Mesenchymal stem cell (in vitro differentiated cells and primary cell): ENCODE measurements at regions not wholly inside any gene's neighbourhood (a gene's known extent, or its start where the extent isn't known, plus 50 kb on each side); places are given as distances from the start of the nearest gene placed in this dataset.

Source experiments
- DNase-seq: peaks from one replicate; pipeline ENCODE4 v3.0.0-alpha.2; 2013
- H2AFZ ChIP-seq: one replicate; pipeline ENCODE4 v1.6.1; 2013; ENCODE audit warnings: low read depth, mild to moderate bottlenecking, control low read depth, inconsistent platforms, low read length, moderate library complexity
- H2AK5ac ChIP-seq: 2 replicates; pipeline ENCODE4 v1.6.1; 2013; ENCODE audit warnings: low read length, moderate library complexity, mild to moderate bottlenecking, inconsistent platforms; ENCODE audit not compliant: severe bottlenecking
- H2BK120ac ChIP-seq: one replicate; pipeline ENCODE4 v1.6.1; 2013; ENCODE audit warnings: low read depth, mild to moderate bottlenecking, inconsistent platforms, low read length, moderate library complexity
- H2BK12ac ChIP-seq, 2 experiments: one replicate each; pipeline ENCODE4 v1.6.1; 2013; ENCODE audit warnings: inconsistent platforms in 2 of 2, low read length in 2 of 2, mild to moderate bottlenecking in 2 of 2, moderate library complexity in 2 of 2, control low read depth in 1 of 2
- H2BK15ac ChIP-seq: one replicate; pipeline ENCODE4 v1.6.1; 2013; ENCODE audit warnings: mild to moderate bottlenecking, low read depth, inconsistent platforms; ENCODE audit not compliant: poor library complexity, severe bottlenecking
- H2BK5ac ChIP-seq: 2 replicates; pipeline ENCODE4 v1.6.1; 2013; ENCODE audit warnings: low read depth, mild to moderate bottlenecking, low read length, control low read depth, inconsistent platforms; ENCODE audit not compliant: poor library complexity, severe bottlenecking
- H3K14ac ChIP-seq, 2 experiments: one replicate each; pipeline ENCODE4 v1.6.1; 2013; ENCODE audit warnings: inconsistent platforms in 2 of 2, low read length in 2 of 2, control low read depth in 1 of 2, mild to moderate bottlenecking in 1 of 2, moderate library complexity in 1 of 2
- H3K18ac ChIP-seq, 2 experiments: one replicate each; pipeline ENCODE4 v1.6.1; 2013; ENCODE audit warnings: inconsistent platforms in 2 of 2, low read length in 2 of 2, control low read depth in 1 of 2, low read depth in 1 of 2, mild to moderate bottlenecking in 1 of 2
- H3K23ac ChIP-seq, 2 experiments: one replicate each; pipeline ENCODE4 v1.6.1; 2013; ENCODE audit warnings: inconsistent platforms in 2 of 2, low read length in 2 of 2, mild to moderate bottlenecking in 2 of 2, moderate library complexity in 2 of 2, control low read depth in 1 of 2
- H3K27ac ChIP-seq: 2 replicates; pipeline ENCODE4 v1.5.1; 2013; ENCODE audit warnings: mild to moderate bottlenecking, moderate library complexity, low read length, control low read depth, inconsistent platforms; ENCODE audit not compliant: poor library complexity, severe bottlenecking
- H3K27me3 ChIP-seq, 2 experiments: 2 replicates each; pipeline versions ENCODE4 v1.6.1 to v1.7.0; 2013; ENCODE audit warnings: low read length in 2 of 2, mild to moderate bottlenecking in 2 of 2, moderate library complexity in 2 of 2, control low read depth in 1 of 2, inconsistent platforms in 1 of 2; ENCODE audit not compliant: control insufficient read depth in 1 of 2, insufficient read depth in 1 of 2
- H3K36me3 ChIP-seq, 2 experiments: 2 replicates each; pipeline versions ENCODE4 v1.6.1 to v1.7.0; 2013; ENCODE audit warnings: low read length in 2 of 2, control low read depth in 1 of 2, inconsistent platforms in 1 of 2, low read depth in 1 of 2, mild to moderate bottlenecking in 1 of 2; ENCODE audit not compliant: insufficient read depth in 2 of 2, control insufficient read depth in 1 of 2
- H3K4ac ChIP-seq, 2 experiments: one replicate each; pipeline ENCODE4 v1.6.1; 2013; ENCODE audit warnings: inconsistent platforms in 2 of 2, low read length in 2 of 2, mild to moderate bottlenecking in 2 of 2, moderate library complexity in 2 of 2, control low read depth in 1 of 2, low read depth in 1 of 2
- H3K4me1 ChIP-seq: 2 replicates; pipeline ENCODE4 v1.6.1; 2013; ENCODE audit warnings: low read depth, low read length, control low read depth; ENCODE audit not compliant: control insufficient read depth, insufficient read depth
- H3K4me2 ChIP-seq: 2 replicates; pipeline ENCODE4 v1.6.1; 2013; ENCODE audit warnings: low read length, mild to moderate bottlenecking, inconsistent platforms; ENCODE audit not compliant: poor library complexity, severe bottlenecking
- H3K4me3 ChIP-seq, 2 experiments: 2 replicates each; pipeline versions ENCODE4 v1.5.1 to v1.7.0; 2013; ENCODE audit warnings: low read length in 2 of 2, mild to moderate bottlenecking in 2 of 2, control low read depth in 1 of 2, low read depth in 1 of 2; ENCODE audit not compliant: insufficient read depth in 1 of 2
- H3K79me1 ChIP-seq: replicated peaks from 2 replicates; pipeline ENCODE4 v1.6.1; 2013; ENCODE audit warnings: mild to moderate bottlenecking, control low read depth, low read length, inconsistent platforms; ENCODE audit not compliant: poor library complexity, severe bottlenecking
- H3K9ac ChIP-seq: 2 replicates; pipeline ENCODE4 v1.7.0; 2013; ENCODE audit warnings: mild to moderate bottlenecking, low read length, moderate library complexity
- H3K9me3 ChIP-seq: 2 replicates; pipeline ENCODE4 v1.7.0; 2013; ENCODE audit warnings: mild to moderate bottlenecking, low read length; ENCODE audit not compliant: control insufficient read depth
- H4K8ac ChIP-seq: one replicate; pipeline ENCODE4 v1.6.1; 2013; ENCODE audit warnings: inconsistent platforms, mild to moderate bottlenecking, low read length, moderate library complexity
- H4K91ac ChIP-seq: one replicate; pipeline ENCODE4 v1.6.1; 2013; ENCODE audit warnings: mild to moderate bottlenecking, low read length, inconsistent platforms
- WGBS: methylation state at CpG from one replicate; pipeline ENCODE4 v1.1.7; 2013; ENCODE audit warnings: mixed read lengths; 5-methylcytosine and 5-hydroxymethylcytosine counted together

- H3K23ac ChIP-seq: no peak overlapping the region
- H3K36me3 ChIP-seq: no peaks in the 10 kb centered on the region
- no peak overlapping the region for H2AK5ac ChIP-seq
- no peak overlapping the region for H2BK120ac ChIP-seq
- H3K14ac ChIP-seq: no peak overlapping the region
- no peaks in the 10 kb centered on the region for H3K9me3 ChIP-seq
- no peak overlapping the region for H4K91ac ChIP-seq
- H2BK15ac ChIP-seq: no peak overlapping the region
- no peaks in the 10 kb centered on the region for H3K79me1 ChIP-seq
- H3K27me3 ChIP-seq: peaks cover 0 to 38% of the 10 kb centered on the region in 2 experiments
- H3K18ac ChIP-seq: no peak overlapping the region
- H2AFZ ChIP-seq: no peak overlapping the region
- H3K27ac ChIP-seq: no peak overlapping the region
- H3K9ac ChIP-seq: no peak overlapping the region
- H3K4me2 ChIP-seq: no peak overlapping the region
- 81% methylated on average over 9 of the region's 10 CpGs for WGBS
- H3K4me3 ChIP-seq: no peak overlapping the region
- H2BK5ac ChIP-seq: no peak overlapping the region
- H3K4me1 ChIP-seq: peaks cover 4% of the 10 kb centered on the region
- no peak for DNase-seq
- no peak overlapping the region for H2BK12ac ChIP-seq
- no peak overlapping the region for H4K8ac ChIP-seq
- H3K4ac ChIP-seq: no peak overlapping the region
Observed at GRCh38 chr19:28397306-28397705, 815.6 kb downstream of the UQCRFS1 start.

- Histone ChIP-seq H3K27ac (no peak overlapping the region), H2BK15ac (no peak overlapping the region), H3K23ac (no peak overlapping the region), H3K4ac (no peak overlapping the region), H2BK5ac (no peak overlapping the region), H3K36me3 (no peaks in the 10 kb centered on the region), H3K4me3 (no peak overlapping the region), H3K14ac (no peak overlapping the region), H4K91ac (no peak overlapping the region), H3K9me3 (no peaks in the 10 kb centered on the region), H2AK5ac (no peak overlapping the region), H2BK120ac (no peak overlapping the region), H2BK12ac (no peak overlapping the region), H4K8ac (no peak overlapping the region), H3K9ac (no peak overlapping the region), H3K4me1 (peaks cover 4% of the 10 kb centered on the region), H3K79me1 (no peaks in the 10 kb centered on the region), H3K4me2 (no peak overlapping the region), H3K27me3 (peaks cover 0 to 29% of the 10 kb centered on the region in 2 experiments), H3K18ac (no peak overlapping the region), H2AFZ (no peak overlapping the region)
- 76% methylated on average over 13 of the region's 13 CpGs for WGBS
- no peak for DNase-seq
Observed at GRCh38 chr19:28396287-28396831, 816.6 kb downstream of the UQCRFS1 start.

GRCh38 chr19:28394725-28395124 lies 818.2 kb downstream of the UQCRFS1 start:
- Histone ChIP-seq H3K4ac (no peak overlapping the region), H2BK12ac (no peak overlapping the region), H2BK5ac (no peak overlapping the region), H2AFZ (no peak overlapping the region), H3K4me2 (no peak overlapping the region), H3K79me1 (no peaks in the 10 kb centered on the region), H3K27me3 (peaks cover 0 to 22% of the 10 kb centered on the region in 2 experiments), H3K27ac (no peak overlapping the region), H3K14ac (no peak overlapping the region), H3K9ac (no peak overlapping the region), H3K9me3 (no peaks in the 10 kb centered on the region), H3K18ac (no peak overlapping the region), H3K36me3 (no peaks in the 10 kb centered on the region), H2AK5ac (no peak overlapping the region), H2BK15ac (no peak overlapping the region), H4K8ac (no peak overlapping the region), H4K91ac (no peak overlapping the region), H3K4me1 (peaks cover 4% of the 10 kb centered on the region), H3K23ac (no peak overlapping the region), H3K4me3 (no peak overlapping the region), H2BK120ac (no peak overlapping the region)
- WGBS: 37% methylated on average over 4 of the region's 4 CpGs
- no peak for DNase-seq

- H3K4me1 ChIP-seq: peaks cover 4% of the 10 kb centered on the region
- H4K8ac ChIP-seq: no peak overlapping the region
- H3K18ac ChIP-seq: no peak overlapping the region
- no peak overlapping the region for H2BK120ac ChIP-seq
- peak overlapping the region in 1 of 2 experiments; percentile 44 for H3K4me3 ChIP-seq
- H2BK12ac ChIP-seq: no peak overlapping the region
- H3K4me2 ChIP-seq: peak overlapping the region; percentile 47
- no peaks in the 10 kb centered on the region for H3K36me3 ChIP-seq
- H3K9me3 ChIP-seq: no peaks in the 10 kb centered on the region
- no peak overlapping the region for H3K4ac ChIP-seq
- H3K23ac ChIP-seq: no peak overlapping the region
- H2BK5ac ChIP-seq: peak overlapping the region; percentile 14
- no peak for DNase-seq
- H3K14ac ChIP-seq: no peak overlapping the region
- H2AK5ac ChIP-seq: no peak overlapping the region
- WGBS: 39% methylated on average over 5 of the region's 10 CpGs
- H4K91ac ChIP-seq: no peak overlapping the region
- peak overlapping the region; percentile 24 for H3K27ac ChIP-seq
- H2BK15ac ChIP-seq: no peak overlapping the region
- H3K79me1 ChIP-seq: no peaks in the 10 kb centered on the region
- H2AFZ ChIP-seq: no peak overlapping the region
- peaks cover 0 to 19% of the 10 kb centered on the region in 2 experiments for H3K27me3 ChIP-seq
- H3K9ac ChIP-seq: no peak overlapping the region
Observed at GRCh38 chr19:28393574-28394336, 819.2 kb downstream of the UQCRFS1 start.
